Posterior vena cava (tissue), 2 donors: ENCODE measurements at regions not wholly inside any gene's neighbourhood (a gene's known extent, or its start where the extent isn't known, plus 50 kb on each side); places are given as distances from the start of the nearest gene placed in this dataset.

ENCODE experiments used
- DNase-seq: peaks from one replicate; pipeline ENCODE4 v3.0.0-alpha.2; 2020; ENCODE audit warnings: low spot score
- intact Hi-C, 2 donors: fragments of 100-400 bp; cut with DNase I; formaldehyde crosslinking; loops; one replicate each; pipeline versions ENCODE4 v1.14.1 to v1.14.2; 2022 to 2023
- donor health status: DM: yes; HTN: yes; CAD: no.
- donor health status: DM: yes; HTN: yes; CAD: no.

DNA sequence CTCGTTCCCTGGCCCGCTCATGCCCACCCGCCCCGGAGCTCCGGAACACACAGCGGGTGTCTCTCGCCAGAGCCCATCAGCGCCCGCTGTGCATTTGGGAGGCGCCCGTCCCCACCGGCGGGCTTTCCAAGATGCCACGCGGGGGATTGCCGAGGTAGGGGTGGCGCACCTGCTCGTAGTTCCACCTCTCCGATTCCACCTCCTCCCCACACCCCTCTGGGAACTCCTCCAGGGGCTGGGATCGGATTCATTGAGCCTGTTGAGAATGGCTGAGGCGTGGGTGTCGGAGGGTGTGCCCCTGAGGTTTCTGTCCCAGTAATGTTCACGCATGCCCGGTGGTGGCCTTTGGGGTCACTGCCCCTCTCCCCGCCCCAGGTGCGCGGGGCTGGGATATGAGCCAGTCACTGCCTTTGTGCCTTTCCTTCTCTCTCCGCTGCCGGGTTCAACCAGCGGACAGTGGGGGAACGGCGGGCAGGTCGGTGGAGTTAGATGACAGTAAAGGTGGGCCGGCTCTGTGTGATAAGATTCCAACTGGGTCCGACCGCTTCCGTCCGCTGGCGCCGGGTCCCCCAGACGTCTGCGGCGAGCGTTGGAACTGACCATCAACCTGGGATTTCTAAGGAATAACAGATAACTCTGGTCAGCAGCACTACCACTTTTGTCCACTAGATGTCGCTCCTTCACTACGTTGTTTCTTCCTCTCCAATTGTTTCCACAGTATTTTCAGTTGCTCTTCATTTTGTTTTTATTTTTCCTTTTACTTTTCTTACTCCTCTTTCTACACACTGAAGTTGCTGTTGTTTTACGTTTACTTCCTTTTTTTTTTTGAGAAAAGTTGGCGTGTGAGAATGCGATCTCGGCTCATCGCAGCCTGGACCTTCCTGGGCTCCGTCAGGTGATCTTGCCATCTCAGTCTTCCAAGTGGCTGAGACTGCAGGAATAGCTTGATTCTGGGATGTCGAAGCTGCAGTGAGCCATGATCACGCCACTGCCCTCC lies 178.1 kb upstream of the ALG10B start:
- intact Hi-C loops, result loop anchor here in 1 of 2 donors (5.0 kb wide), 1 partner anchor 174 kb away; no protein-coding TSS in a partner anchor
- no peak for DNase-seq

DNA sequence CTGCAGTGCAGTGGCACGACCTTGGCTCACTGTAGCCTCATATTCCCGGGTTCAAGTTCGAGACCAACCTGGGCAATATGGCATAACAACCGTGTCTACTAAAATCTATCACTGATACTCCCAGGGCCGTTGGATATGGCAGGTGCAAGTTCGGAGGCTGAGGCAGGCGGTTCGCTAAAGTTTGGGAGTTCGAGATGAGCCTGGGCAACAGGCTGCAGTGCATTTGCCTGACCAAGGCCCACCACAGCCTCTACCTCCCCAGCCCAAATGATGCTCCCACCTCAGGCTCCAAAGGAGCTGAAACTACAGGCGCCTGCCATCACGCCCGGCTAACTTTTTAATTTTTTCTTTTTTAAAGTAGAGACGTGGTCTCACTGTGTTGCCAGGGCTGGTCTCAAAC lies 177.1 kb upstream of the ALG10B start:
- intact Hi-C loops, result loop anchor here in 1 of 2 donors (5.0 kb wide), 1 partner anchor 173 kb away; no protein-coding TSS in a partner anchor
- DNase-seq, result no peak

DNA sequence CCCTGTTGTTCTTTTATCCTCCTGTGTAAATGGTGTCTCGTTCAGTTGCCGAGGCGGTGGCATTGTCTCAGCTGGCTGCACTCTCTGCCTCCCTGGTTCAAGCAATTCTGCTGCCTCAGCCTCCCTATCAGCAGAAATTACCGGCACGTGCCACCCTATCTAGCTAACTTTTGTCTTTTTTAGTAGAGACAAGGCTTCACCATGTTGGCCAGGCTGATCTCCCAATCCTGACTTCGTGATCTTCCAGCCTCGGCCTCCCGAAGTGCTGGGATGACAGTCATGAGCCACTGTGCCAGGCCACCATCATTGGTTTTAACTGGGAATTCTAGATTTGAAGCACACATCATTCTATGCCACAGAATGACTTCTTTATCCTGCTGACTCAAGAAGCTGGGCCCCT lies 175.3 kb upstream of the ALG10B start:
- no peak for DNase-seq
- intact Hi-C loops, result no loop called here

DNA sequence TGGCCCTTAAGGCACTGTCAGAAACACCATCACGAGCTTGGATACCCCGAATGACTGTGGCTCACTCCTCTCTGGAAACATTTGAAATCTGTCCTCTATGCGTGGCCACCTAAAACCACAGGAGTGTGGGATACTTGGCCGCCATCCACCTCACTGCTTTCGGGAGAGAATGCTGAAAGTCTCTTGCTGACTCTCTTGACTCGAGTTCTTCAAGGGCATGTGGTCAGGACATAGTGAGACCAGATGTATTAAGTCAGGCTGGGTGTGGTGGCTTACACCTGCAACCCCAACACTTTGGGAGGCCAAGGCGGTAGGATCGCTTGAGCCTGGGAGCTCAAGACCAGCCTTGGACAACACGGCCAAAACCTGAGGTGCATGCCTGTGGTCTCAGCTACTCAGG lies 174.7 kb upstream of the ALG10B start:
- no peak for DNase-seq
- intact Hi-C loops, result no loop called here

DNA sequence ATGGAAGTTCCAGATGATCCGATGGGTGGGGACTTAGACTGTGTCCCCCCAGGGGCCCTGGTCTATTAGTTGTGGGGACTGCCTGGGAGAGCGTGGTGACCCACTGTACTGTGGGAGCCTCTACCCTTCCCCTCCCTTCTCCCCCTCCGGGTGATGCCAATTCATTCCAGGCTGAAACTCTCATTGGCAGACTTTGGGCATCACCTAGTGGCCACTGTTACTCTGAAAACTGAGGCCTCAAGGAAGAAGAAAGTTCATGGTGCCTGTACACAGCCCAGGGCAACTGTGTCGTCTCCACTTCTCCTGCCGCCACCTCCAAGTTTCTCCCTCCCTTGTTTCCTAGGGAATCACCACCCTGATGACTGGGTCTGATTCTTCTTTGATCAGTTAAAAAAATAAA lies 173.6 kb upstream of the ALG10B start:
- no peak for DNase-seq
- intact Hi-C loops, result no loop called here

DNA sequence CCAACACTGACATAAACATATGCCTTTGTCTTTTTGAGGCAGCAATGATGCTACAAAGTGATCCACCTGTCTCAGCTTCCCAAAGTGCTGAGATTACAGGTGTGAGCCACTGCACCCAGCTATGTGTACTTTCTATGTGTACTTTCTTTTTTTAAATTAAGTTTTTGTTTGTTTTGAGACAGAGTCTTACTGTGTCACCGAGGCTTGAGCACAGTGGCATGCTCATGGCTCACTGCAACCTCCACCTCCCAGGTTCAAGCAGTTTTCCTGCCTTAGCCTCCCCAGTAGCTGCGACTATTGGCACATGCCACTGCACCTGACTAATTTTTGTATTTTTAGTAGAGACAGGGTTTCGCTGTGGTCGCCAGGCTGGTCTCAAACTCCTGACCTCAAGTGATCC lies 172.5 kb upstream of the ALG10B start:
- no peak for DNase-seq
- intact Hi-C loops, result no loop called here

DNA sequence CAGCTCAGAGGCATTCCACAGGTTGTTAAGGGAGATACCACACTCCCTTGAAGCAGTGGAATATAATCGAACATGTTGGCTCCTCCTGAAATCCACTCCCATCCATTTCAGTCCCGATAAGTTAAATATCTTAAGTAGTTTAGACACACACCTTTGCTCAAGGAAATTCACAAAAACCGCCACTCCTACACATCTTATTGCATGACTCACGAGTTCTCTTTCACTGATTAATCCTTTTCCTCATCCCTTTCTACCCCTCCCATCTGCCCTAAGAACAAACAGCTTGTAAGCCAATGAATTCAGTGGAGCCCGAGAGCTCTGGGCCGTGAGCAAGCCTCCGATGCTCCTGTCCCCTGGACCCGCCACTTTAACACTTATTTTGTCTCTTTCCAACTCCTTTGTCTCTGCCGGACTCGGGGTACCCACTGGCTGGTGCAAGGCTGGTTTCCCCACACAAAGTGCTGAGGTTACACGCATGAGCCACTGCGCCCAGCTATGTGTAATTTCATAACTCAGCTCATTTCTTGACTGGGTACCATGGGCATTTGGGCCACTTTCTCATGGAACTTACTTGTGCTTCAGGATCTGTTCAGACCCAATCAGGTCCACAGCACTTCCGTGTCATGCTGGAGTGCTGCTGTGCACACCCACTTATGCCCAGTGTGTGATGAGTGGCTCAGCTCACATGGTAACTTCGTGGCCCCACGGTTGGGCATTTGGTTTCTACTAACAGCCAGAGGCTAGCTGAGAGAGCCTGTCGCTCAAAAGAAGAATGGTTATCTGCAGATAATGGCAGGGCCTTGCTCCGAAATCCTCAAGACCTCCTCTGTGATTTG lies 171.8 kb upstream of the ALG10B start:
- DNase-seq, result no peak
- intact Hi-C loops, result no loop called here

DNA sequence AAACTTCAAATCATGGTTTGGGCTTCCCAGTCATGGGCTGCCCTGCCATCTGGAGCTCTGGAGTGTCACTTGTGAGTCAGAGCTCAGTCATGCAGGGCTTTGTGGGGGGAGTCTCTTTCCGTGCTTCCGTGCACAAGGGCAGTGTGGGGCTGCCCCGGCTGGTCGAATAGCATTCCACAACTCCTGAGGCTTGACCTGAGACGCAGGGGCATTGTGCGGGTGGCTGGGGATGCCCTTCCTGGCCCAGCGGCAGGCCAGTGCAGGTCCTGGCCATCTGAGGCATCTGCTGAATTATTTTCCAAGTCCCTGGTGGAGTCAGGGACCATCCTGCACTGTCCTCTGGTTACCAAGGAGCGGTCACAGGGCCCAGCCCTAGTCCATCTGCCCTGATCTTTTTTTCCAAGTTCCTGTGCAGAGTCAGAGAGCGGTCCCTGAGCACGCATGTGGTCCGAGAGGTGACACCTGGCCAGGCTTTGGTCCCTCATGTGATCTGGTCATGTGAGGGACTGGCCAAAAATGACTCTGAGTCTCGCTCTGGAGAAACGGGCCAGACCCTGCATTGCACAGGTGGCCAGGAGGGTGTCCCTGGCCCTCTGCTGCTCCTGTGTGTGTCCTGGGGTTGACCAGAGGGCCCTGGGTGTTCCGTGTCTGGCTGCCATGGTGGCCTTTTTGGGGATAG lies 167.0 kb upstream of the ALG10B start:
- DNase-seq, result no peak
- intact Hi-C loops, result no loop called here

DNA sequence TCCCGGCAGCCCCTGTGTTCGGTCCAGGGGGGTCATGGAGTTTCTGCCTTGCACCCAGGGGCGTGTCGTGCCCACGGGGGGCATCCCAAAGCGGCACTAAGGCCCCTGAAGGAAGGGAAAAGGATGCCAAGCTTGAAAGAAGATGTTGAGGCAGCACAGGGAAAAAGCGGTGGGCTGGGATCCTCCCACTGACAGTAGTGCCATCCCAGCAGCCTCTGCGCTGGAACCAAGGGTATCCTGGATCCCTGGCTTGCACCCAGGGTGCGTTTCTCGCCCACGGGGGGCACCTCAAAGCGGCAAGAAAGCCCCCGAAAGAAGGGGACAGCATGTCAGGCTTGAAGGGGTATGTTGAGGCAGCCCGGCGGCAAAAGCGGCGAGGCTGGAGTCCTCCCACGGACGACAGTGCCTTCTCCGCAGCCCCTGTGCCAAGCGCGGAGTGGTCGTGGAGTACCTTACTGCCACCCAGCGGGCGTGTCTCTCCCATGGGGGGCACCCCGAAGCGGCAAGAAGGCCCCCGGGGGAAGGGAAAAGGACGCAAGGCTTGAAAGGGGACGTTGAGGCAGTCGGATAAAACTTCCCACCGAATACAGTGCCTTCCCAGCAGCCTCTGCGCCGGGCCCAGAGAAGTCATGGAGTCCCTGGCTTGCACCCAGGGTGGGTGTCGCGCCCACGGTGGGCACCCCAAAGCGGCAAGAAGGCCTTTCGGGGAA lies 164.4 kb upstream of the ALG10B start:
- intact Hi-C loops, result no loop called here
- DNase-seq, result no peak

DNA sequence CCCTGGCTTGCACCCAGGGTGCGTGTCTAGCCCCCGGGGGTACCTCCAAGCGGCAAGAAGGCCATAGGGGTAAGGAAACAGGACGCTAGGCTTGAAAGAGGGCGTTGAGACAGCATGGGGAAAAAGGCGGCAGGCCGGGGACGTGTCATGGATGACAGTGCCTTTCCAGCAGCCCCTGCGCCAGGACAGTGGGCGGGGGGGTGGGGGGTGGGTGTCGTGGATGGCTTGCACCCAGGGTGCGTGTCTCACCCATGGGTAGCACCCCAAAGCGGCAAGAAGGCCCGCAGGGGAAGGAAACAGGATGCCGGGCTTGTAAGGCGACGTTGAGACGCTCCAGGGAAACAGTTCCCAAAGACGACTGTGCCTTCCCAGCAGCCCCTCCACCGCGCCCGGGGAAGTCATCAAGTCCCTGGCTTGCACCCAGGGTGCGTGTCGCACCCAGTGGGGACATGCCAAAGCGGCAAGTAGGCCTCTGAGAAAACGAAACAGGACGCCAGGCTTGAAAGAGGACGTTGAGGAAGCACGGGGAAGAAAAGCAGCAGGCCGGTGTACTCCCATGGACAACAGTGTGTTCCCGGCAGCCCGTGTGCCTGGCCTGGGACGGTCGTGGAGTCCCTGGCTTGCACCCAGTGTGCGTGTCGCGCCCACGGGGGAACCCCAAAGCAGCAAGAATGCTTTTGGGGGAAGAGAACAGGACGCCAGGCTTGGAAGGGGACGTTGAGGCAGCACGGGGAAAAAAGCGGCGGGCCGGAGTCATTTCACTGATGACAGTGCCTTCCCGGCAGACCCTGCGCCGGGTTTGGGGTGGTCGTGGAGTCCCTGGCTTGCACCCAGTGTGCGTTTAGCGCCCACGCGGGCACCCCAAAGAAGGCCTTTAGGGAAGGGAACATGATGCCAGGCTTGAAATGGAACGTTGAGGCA lies 163.5 kb upstream of the ALG10B start:
- DNase-seq, result no peak
- intact Hi-C loops, result no loop called here

DNA sequence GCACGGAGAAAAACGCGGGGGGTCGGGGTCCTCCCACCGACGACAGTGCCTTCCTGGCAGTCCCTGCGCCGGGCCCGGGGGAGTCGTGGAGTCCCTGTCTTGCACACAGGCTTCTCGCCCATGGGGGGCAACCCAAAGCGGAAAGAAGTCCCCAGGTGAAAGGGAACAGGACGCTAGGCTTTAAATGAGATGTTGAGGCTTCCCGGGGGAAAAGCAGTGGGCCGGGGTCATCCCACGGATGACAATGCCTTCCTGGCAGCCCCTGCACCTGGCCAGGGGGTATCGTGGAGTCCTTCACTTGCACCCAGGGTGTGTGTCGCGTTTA lies 162.9 kb upstream of the ALG10B start:
- intact Hi-C loops, result no loop called here
- no peak for DNase-seq

DNA sequence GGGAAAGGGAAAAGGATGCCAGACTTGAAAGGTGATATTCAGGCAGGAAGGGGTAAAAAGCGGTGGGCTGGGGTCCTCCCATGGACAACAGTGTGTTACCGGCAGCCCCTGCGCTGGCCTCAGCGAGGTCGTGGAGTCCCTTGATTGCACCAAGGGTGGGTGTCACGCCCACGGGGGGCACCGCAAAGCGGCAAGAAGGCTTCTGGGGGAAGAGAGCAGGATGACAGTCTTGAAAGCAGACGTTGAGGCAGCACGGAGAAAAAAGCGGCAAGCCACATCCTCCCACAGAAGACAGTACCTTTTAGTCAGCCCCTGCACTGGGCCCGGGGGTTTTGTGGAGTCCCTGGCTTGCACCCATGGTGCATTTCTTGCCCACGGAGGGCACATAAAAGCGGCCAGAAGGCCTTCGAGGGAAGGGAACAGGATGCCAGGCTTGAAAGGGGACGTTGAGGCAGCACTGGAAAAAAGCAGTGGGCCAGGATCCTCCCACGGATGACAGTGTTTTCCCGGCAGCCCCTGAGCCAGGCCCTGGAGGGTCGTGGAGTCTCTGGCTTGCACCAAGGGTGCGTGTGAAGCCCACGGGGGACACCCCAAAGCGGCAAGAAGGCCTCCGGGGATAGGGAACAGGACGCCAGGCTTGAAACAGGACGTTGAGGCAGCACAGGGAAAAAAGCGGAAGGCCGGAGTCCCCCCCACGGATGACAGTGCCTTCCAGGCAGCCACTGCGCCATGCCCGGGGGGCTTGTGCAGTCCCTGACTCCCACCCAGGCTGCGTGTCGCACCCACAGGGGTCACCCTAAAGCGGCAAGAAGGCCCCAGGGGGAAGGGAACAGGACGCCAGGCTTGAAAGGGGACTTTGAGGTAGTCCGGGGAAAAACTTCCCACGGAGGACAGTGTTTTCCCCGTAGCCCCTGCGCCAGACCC lies 162.2 kb upstream of the ALG10B start:
- intact Hi-C loops, result no loop called here
- no peak for DNase-seq

DNA sequence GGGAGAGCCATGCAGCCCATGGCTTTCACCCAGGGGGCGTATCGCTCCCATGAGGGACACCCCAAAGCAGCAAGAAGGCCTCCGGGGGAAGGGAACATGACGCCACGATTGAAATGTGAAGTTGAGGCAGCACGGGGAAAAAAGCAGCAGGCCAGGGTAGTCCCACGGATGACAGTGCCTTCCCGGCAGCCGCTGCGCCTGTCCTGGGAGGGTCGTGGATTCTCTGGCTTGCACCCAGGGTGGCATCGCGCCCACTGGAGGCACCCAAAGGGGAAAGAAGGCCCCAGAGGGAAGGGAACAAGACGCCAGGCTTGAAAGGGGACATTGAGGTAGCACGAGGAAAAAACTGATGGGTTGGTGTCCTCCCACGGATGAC lies 161.6 kb upstream of the ALG10B start:
- DNase-seq, result no peak
- intact Hi-C loops, result no loop called here

DNA sequence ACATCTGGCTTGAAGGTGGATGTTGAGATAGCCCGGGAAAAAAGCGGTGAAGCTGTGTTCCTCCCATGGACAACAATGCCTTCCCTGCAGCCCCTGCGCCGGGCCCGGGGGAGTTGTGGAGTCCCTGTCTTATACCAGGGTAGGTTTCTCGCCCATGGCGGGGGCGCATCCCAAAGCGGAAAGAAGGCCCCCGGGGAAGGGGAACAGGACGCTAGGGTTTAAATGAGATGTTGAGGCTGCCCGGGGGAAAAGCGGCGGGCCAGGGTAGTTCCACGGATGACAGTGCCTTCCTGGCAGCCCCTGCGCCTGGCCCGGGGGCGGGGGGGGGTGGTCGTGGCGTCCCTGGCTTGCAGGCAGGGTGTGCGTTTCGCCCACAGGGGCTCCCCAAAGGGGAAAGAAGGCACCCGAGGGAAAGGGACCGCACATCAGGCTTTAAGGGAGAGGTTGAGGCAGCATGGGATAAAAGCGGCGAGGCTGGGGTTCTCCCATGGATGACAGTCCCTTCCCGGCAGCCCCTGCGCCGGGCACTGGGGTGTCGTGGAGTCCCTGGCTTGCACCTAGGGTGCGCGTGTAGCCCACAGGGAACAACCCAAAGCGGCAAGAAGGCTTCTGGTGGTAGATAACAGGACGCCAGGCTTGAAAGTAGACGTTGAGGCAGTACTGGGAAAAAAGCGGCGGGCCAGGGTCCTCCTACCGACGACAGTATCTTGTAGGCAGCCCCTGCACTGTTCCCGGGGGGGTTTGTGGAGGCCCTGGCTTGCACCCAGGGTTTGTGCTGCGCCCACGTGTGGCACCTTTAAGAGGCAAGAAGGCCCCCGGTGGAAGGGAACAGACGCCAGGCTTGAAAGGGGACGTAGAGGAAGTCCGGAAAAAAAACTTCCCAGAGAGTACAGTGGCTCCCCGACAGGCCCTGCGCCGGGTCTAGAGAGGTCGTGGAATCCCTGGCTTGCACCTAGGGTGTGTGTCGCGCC lies 160.8 kb upstream of the ALG10B start:
- no peak for DNase-seq
- intact Hi-C loops, result no loop called here

DNA sequence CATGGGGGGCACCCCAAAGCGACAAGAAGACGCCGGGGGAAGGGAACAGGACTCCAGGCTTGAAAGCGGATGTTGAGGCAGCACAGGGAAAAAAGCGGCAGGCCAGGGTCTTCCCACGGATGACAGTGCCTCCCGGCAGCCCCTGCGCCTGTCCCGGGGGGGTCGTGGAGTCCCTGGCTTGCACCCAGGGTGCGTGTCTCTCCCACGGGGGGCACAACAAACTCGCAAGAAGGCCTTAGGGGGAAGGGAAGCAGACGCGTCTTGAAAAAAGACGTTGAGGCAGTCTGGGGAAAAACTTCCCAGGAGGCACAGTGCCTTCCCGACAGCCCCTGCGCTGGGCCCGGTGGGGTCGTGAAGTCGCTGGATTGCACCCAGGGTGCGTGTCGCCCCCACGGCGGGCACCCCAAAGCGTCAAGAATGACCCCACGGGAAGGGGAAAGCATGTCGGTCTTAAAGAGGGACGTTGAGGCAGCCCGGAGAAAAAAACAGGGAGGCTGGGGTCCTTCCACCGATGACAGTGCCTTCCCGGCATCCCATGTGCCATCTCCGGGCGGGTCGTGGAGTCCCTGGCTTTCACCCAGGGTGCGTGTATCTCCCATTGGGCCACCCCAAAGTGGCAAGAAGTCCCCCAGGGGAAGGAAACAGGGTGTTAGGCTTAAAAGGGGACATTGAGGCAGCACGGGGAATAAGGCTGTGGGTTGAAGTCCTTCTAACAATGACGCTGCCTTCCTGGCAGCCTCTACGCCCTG lies 159.9 kb upstream of the ALG10B start:
- intact Hi-C loops, result no loop called here
- DNase-seq, result no peak
